Epithelial cell of esophagus (primary cell): ENCODE measurements at regions not wholly inside any gene's neighbourhood (a gene's known extent, or its start where the extent isn't known, plus 50 kb on each side); places are given as distances from the start of the nearest gene placed in this dataset.
A peak's percentile ranks its signal among the peaks of the same experiment; 100 is the strongest.

Experiments
- DNase-seq: peaks from one replicate; pipeline ENCODE4 v3.0.0; 2010; ENCODE audit warnings: low read depth
- H3K4me3 ChIP-seq: 2 replicates; pipeline ENCODE4 v1.5.1; 2011; ENCODE audit warnings: mild to moderate bottlenecking, low read length, control low read depth
- CTCF ChIP-seq: IDR thresholded peaks from 2 replicates; pipeline ENCODE4 v1.5.1; 2011; ENCODE audit warnings: low read depth, mild to moderate bottlenecking, low read length, control low read depth, inconsistent platforms; ENCODE audit not compliant: insufficient read depth; ENCODE audit errors: missing control alignments

- peak; percentile 57 for DNase-seq
- no peak overlapping the region for H3K4me3 ChIP-seq
- TF ChIP-seq CTCF, result no peak
These were observed 145.6 kb upstream of the PCDH18 start for GRCh38 chr4:137677863-137678262.

- DNase-seq, result no peak
- TF ChIP-seq CTCF, result no peak
- no peak overlapping the region for H3K4me3 ChIP-seq
These were observed 144.2 kb upstream of the PCDH18 start for GRCh38 chr4:137676357-137676998.

GRCh38 chr4:137674066-137674465 lies 141.8 kb upstream of the PCDH18 start:
- no peak for TF ChIP-seq CTCF
- peak; percentile 78 for DNase-seq

GRCh38 chr4:137668885-137669545 lies 136.7 kb upstream of the PCDH18 start:
- TF ChIP-seq CTCF, result no peak
- no peak for DNase-seq
- H3K4me3 ChIP-seq, result no peak overlapping the region

More at GRCh38 chr4:137674066-137674465, 141.8 kb upstream of the PCDH18 start:
- H3K4me3 ChIP-seq, result no peak overlapping the region

GRCh38 chr4:137664416-137664815 lies 132.1 kb upstream of the PCDH18 start:
- no peak for TF ChIP-seq CTCF
- no peak overlapping the region for H3K4me3 ChIP-seq
- DNase-seq, result no peak

GRCh38 chr4:137664046-137664387 lies 131.7 kb upstream of the PCDH18 start:
- no peak overlapping the region for H3K4me3 ChIP-seq
- no peak for DNase-seq
- TF ChIP-seq CTCF, result no peak
